ENCODE measurements at regions not wholly inside any gene's neighbourhood (a gene's known extent, or its start where the extent isn't known, plus 50 kb on each side); places are given as distances from the start of the nearest gene placed in this dataset.

- TF ChIP-seq, protein P1, sequence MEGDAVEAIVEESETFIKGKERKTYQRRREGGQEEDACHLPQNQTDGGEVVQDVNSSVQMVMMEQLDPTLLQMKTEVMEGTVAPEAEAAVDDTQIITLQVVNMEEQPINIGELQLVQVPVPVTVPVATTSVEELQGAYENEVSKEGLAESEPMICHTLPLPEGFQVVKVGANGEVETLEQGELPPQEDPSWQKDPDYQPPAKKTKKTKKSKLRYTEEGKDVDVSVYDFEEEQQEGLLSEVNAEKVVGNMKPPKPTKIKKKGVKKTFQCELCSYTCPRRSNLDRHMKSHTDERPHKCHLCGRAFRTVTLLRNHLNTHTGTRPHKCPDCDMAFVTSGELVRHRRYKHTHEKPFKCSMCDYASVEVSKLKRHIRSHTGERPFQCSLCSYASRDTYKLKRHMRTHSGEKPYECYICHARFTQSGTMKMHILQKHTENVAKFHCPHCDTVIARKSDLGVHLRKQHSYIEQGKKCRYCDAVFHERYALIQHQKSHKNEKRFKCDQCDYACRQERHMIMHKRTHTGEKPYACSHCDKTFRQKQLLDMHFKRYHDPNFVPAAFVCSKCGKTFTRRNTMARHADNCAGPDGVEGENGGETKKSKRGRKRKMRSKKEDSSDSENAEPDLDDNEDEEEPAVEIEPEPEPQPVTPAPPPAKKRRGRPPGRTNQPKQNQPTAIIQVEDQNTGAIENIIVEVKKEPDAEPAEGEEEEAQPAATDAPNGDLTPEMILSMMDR (IDR thresholded peaks at IDR 0.05 in 8 of 11, conservative IDR thresholded peaks at IDR 0.05 in 3 of 11): no peak
- TF ChIP-seq POLR2A (IDR thresholded peaks at IDR 0.05): no peak
These were observed 111.6 kb upstream of the EYA4 start for GRCh38 chr6:133129556-133129955.

All from spleen (tissue), 7 donors.